NCI-H2107 (cell line): ENCODE measurements at regions not wholly inside any gene's neighbourhood (a gene's known extent, or its start where the extent isn't known, plus 50 kb on each side); places are given as distances from the start of the nearest gene placed in this dataset.
"Not testable (repeated sequence)": the region's sequence is repeated elsewhere in the genome, so short reads cannot be mapped to it uniquely, and the experiment has no call there.

Experiments
- DNase-seq: peaks from one replicate; lab custom pipeline; 2025; lab: John Stamatoyannopoulos, UW

DNA sequence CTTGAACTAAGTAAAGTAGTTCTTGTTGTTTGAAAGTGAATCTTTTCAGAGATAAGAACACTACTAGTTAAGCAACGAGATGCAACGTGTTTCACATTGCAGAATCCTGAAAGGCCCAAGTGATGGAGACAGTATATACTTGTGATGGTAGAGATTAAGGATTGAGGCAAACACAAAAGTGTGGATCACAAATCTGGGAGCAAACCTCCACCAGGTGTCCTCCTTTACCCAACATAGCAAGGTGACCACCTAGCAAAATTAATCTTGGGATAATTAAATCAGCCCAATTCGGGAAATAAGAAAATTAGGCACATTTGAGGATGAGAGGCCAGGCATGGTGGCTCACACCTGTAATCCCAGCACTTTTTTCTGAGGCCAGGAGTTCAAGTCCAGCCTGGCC is 563.9 kb downstream of the DACH1 start:
- no peak for DNase-seq

DNA sequence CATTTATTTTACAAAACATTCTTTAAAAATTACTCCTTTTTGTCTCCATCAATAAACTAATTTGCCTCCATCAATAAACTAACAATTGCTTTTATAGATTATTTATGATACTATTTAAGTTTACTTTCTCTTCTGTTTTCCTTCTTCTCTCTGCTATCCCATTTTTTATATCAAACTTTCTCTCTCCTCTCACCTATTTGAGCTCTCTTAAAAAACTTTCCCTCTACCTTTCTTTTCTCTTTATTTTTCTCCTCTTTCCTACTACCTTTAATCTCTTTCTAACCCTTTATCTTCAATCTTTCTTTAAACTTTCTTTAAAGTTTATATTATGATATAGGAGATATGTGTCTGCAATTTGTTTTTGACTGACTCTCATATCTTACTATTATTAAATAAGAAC is 566.4 kb downstream of the DACH1 start:
- no peak for DNase-seq

DNA sequence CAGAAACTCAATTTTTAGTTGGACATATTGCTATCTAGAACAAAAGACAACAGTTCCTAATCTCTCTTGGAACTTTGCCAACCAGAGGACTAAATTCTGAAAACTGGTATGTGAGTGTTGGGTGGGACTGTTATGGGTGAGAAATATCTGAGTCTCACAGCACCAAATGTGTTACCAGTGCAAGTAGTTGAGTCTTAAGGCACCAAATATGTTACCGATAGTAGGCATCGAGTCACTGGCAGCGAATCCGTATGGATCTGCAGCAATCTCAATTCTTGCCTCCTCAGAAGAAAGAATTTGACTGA is 575.2 kb downstream of the DACH1 start:
- no peak for DNase-seq

DNA sequence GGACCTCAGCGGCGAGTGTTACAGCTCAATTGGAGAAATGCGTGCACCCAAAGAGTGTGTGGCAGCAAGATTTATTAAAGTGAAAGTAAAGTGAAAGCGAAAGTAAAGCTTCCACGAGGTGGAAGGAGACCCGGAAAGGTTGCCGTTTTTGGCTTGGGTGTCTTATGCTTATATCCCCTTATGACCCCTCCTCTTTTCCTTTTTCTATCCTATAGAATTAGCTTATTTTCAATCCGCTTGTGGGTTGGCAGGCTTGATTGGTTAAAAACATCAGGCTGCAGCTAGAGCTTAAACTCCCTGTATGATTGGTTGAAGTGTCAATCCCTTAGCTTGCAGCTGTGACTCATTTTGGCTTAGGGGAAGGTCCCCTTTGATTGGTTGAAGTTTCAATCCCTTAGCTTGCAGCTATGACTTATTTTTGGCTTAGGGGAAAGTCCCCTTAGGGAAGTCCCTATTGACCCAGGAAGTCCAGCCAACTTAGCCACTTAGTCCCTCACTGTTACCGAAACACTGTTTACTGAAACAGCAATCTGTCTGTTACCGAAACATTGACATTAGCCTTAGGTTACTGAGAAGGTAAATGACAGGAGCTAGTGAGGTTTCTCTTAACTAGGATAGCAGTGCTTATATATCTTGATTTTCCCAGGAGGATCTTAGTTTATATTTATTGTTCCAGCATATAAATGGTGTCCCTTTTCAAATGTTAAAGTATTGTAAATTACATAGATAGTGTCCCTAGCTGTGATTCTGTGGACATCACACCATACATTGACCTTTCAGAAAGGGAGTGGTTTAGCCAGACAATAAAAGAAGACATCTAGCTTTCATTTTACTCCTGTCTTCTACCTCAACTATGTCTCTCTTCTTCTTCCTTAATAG is 575.8 kb downstream of the DACH1 start:
- no peak for DNase-seq

DNA sequence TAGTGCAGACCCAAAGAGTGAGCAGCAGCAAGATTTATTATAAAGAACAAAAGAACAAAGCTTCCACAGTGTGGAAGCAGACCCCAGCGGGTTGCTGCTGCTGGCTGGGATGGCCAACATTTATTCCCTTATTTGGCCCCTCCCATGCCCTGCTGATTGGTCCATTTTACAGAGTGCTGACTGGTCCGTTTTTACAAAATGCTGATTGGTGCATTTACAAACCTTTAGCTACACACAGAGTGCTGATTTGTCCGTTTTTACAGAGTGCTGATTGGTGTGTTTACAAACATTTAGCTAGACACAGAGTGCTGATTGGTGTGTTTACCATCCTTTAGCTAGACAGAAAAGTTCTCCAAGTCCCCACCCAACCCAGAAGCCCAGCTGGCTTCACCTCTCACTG is 577.0 kb downstream of the DACH1 start:
- DNase-seq = not testable (repeated sequence)

DNA sequence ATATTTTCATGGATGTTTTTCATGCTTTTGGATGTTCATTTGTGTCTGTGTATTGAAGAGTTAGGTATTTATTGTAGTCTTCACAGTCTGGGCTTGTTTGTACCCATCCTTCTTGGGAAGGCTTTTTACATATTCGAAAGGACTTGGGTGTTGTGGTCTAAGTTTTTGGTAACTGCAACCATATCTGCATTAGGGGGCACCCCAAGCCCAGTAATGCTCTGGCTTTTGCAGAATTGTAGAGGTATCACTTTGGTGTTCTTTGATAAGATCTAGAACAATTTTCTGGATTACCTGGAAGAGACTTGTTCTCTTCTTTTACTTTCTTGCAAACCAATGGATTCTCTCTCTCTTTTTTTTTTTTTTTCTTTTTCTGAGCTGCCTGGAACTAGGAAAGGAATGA is 581.3 kb downstream of the DACH1 start:
- DNase-seq = no peak

DNA sequence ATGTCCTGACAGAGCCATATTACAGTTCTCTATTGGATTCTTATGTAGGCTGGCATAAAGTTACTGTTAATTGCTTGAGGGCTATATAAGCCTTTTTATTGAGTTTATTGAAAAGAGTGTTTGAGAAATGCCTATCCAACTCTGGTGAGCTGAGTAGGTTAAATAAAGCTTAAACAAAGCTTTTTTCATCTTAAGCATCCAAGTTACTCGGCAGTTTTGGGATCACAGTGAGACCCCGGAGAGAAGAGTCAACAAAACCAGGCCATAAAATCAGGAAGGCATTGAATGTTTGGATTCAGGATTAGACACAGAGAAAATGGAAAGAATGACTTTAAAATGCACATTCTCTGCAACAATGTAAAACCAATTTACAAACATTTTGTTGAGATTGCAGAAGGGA is 588.5 kb downstream of the DACH1 start:
- no peak for DNase-seq

DNA sequence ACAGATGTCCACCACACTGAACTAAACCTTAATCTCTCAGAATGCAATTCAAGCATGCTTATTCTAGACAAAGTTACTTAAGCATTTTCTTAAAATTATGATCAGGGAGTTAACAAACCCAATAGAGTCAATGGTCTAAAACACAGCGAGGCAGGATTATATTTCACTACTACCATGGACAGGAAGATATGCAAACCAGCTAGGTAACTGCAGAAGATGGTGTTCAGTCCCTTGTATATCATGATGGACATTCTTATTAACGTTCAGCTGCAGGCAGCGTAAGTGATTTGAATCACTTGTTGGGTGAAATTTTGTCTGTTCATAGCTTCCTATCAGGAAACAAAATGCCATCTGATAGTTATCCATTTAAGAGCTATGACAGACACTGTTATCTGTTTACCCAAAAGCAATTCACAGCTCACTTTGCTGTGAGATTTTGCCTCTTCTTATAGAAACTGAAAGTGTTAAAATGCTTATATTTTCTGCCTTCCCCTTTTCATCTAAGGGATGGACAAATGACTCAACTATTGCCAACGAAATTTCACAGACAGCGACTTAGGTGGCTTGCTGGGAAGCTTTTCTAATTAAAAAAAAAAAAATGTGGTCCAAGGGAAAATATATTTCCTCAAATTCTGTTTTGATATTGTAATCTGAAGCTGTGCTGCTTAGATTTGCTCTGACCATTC is 591.9 kb downstream of the DACH1 start:
- no peak for DNase-seq

DNA sequence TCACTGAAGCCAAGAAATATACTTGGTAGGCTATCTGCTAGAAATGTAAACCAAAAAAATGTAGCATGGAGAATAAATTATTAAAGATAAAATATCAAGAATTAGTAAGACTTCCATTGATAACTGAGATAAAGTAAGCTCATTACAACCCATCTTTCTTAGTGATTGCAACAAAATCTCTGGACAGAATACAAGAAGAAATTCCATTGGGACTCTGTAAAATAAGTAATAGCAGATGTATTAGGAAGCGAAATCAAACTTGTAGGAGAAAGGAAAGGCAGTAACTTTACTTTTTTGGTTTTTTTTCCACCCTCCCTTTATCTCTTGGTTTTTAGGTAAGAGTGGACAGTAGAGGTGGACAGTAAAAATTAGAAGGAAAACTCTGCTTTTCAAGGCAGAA is 605.7 kb downstream of the DACH1 start:
- DNase-seq = no peak

DNA sequence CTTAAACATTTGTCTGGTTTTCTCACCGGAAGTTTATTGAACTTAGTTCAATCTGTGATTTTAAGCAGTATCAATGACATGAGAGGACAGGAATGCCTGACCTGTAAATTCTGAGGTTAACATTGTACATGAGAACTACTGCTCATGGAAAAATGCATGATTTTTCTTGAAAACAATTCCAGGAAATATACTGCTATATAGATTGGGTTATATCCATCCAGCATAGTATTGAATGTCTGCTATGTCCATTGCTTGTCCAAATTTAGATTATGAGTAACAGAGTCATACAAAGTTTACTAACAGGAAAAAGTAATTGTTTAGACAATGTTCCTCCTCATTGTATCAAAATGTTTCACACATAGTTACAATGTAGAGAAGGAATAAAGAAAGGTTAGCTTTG is 606.8 kb downstream of the DACH1 start:
- DNase-seq = no peak

DNA sequence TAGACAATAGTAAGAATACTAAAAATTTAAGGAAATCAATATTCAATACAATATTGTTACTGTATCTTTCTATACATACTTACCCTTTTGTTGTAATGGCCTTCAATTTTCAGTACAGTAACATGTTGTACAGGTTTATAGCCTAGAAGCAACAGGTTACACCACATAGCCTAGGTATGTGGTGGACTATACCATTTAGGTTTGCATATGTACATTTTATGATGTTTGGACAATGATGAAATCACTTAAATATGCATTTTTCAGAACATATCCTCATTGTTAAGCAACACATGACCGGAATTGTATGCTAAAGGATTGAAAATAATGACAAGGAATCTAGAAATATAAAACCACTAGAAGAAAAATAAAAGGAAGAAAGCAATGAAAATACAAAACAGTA is 611.4 kb downstream of the DACH1 start:
- no peak for DNase-seq

DNA sequence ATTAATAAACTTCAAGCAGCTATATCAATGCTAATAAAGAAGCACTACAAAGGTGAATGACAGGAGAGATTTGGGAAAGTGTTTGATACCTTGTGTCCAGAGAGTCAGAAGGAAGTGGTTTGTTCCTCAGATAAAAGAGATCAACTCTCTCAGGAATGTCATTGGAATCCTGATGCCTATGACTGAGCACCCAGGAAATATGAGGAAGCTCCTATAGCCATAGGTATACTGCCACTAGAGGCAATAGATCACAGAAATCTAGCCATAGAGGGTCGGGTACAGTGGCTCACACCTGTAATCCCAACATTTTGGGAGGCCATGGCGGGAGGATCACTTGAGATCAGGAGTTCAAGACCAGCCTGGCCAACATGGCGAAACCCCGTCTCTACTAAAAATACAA is 612.6 kb downstream of the DACH1 start:
- DNase-seq = no peak

DNA sequence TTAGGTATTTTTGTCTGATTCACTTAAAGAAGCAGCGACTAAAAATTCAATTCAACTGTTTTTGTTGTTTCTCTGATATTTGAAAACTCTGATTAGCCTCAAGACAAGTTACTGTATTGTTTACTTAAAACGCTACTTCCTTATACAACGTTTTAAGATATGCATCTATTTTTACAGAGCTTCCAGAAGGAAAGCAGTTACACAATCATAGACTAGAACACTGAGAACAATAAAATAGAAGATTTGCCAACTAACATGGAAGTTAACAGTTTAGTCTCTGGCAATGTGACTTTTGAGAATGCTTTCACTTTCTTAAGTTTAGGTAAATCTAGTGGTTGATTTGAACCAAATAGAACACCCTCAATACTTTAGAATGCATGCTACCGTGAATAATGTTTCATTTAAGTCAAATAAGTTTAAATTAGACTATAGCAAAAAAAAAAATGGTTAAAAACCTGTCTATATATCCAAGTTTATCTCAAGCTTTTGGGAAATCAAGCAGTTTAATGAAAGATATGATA is 614.8 kb downstream of the DACH1 start:
- no peak for DNase-seq

DNA sequence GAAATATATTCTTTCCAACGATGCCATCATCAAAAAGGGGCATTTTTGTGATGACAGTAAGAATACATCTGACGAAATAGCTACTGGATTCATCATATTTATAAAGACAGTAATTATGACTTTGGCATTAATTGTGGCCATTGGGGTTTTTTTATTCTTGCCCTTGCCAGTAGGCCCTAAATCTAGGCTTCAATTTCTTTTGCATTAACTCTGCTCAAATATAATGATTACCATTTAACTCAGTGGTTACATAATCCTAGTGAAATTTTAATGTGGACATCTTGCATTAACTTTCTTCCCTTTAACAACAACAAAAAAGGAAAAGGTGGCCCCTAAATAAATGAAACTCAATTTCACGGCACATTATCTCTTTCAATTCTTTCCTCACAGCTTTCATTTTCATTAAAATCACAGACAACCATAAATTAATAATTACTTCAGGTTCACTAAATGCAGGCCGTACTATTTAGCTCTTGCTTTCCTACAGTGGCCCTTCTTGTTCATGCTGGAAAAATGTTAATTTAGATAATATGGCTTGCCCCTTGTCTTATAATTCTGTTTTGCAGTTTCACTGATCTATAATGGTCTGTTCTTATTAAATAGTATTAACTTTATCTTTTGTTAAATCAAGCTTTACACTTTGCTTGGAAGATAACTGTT is 615.6 kb downstream of the DACH1 start:
- DNase-seq = no peak

DNA sequence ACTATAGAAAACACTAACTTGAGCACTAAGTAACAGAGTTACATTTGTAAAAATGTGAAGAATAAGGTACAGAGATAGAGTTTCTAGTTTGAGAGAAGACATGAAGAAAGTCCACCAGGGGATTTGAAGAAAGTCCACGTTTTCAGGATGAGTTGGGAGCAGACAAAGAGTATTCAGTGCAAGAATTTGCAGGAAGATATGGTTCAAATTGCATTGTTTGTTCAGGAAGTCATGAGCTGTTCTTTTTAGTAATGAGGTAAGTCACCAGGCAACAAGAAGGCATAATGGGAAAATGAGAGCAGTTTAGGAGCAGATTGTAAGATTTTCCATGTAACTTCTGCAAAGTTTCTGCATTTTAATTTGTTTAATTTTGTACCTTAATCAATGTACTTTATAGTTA is 618.0 kb downstream of the DACH1 start:
- no peak for DNase-seq

DNA sequence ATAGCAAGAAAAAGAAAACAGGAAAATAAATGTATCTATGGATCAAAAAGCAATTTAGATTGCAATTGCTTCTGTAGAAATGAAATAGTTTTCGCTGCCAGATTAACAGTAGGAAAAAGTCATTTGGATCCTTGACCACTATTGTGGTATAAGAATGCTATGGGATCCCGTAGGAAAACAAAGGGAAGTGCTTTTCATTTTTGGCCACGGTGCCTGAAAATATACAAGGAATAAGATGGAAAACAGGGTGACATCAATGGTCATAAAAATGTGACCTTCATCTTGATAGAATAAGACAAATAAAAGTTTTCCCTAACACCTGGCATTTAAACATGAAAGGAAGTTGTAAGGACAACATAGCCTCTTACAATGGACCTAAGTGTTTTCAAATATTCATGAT is 622.8 kb downstream of the DACH1 start:
- DNase-seq = no peak

DNA sequence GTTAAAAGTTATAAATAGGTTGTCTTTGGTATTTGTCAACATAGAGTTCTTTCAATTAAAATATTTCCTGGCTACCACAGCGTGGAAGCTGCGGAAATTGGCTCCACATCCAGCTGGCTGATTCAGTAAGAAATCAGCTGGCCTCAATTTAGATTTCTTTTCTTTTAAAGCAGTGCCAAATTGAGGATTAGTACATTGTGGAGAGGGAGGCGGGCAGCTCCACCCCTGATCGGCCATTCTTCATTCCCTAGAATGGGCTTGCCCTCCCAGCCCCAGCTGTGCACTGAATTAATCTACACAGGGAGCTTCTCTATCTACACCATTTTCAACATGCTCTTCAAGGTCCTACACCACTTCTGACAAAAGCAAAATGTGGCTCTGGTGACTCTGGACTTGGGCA is 624.8 kb downstream of the DACH1 start:
- DNase-seq = no peak

DNA sequence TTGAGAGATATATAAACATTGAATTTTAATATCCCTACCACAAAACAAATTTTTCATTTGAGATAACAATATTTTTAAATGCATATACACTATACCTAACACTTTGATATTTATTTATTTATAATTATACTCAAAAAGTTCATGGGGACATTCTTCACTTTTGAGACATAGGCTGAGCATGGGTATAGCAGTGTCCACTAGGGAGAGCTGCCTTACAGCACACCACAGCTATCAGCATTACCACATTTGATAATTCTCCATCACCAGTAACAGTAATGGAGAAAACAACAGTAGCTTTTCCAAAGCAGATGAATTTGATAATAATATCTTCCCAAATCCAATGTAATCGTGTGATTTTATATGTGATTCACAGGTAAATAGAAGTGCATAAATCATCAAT is 626.1 kb downstream of the DACH1 start:
- no peak for DNase-seq

DNA sequence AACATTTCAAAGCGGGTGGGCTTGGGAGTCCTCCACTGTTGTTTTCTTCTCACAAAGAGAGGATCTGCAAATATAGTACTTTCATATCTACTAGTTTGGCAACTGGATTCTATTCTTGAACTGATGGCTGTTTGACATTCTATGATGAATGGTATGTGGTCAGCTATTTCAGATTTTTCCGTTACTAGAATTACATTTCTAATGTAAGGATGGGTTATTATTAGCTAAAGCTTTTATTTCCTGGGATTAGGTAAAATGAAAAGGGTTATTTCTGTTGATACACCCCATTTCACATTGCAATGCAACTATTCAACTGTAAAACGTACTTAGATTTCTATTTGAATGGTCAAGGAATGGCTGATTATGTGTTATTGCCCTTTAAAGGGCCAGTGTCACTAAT is 629.7 kb downstream of the DACH1 start:
- no peak for DNase-seq

DNA sequence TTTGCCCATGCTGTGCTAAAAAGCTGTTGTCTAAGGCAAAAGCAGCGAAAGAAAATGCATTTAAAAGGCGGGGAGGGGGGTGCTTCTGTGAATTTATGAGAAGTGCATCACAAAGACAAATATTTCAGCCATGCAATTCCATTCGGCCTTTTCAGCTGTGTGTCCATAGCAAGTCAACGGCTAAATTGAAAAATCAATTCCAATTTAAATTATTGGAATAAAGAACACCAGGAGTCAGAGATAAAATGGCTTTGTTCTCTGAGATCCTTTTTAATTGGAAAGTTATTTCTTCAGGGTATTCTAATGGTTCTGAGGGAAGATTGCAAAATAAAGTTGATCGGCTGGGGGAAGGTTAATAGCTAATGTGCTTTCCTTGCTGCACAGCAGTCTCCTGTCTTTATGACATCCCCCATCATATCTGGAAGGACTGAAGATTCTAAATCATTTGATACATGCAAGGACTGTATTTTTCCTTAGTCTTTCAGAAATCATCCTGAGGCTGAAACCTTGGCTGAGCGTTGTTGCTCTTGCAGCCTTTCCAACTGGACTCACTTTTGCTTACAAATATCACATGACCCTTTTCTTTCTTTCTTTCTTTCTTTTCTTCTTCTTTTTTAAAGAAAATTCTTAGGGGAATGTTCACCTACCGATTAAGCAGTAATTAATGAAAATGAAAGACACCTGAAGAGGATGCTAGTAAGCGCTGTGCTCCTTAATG is 647.1 kb downstream of the DACH1 start:
- no peak for DNase-seq

DNA sequence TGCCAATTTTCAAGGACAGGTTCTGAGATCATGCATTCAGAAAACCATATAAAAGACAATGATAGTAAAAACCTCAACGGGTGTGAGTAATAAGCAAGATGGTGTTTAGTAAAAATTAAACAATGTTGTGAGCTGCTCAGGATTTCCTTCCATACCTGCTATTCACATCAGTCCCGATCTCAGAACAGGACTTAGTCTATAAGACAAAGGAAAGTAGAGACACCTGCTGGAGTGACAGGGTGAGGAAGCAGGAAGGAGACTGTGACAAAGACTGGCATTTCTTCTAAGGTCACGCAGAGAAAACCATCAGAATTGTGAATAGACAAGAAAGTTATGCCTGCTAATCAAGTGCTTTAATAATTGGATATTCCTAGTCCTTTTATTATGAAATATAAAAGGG is 648.0 kb downstream of the DACH1 start:
- DNase-seq = no peak

DNA sequence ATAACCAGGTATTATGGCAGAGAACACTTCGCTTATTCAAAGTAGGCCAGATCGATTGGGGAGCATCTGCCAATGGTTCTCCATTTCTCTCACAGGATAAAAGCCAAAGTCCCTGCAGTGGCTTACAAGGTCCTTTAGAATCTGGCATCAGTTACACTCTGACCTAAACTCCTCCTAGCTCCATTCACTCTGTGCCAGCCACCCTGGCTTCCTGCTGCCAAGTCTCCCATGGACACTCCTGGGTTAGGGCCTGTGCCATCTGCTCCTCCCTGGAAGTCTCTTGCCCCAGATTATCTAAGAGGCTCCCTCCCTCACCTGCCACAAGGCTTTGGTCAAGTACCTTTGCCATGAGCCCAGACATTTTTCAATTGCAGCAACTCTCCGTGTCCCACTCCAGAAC is 649.2 kb downstream of the DACH1 start:
- no peak for DNase-seq

DNA sequence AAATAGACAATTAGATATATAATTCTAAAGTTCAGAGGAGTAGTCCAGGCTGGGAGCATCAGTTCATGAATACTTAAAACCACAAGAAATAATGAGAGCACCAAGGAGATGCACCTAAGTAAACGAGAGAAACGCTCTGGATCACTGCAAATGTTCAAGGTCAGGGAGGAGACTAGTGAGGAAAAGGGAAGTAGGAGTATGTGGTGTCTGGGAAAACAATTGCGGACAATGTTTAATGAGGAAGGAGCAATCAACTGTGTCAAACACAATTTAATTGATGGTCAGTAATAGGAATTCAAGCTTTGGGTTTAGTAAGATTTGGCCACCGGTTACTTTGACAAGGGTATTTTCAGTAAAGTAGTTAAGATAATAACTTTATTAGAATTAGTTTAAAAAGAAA is 652.2 kb downstream of the DACH1 start:
- no peak for DNase-seq
